GM18520 (cell line): ENCODE measurements at regions not wholly inside any gene's neighbourhood (a gene's known extent, or its start where the extent isn't known, plus 50 kb on each side); places are given as distances from the start of the nearest gene placed in this dataset.
A peak's percentile ranks its signal among the peaks of the same experiment; 100 is the strongest.
"Not testable (repeated sequence)": the region's sequence is repeated elsewhere in the genome, so short reads cannot be mapped to it uniquely, and the experiment has no call there.

Source experiments
- ATAC-seq: cut with Tn5 transposase; IDR thresholded peaks from one replicate; pipeline ENCODE4 v1.9.1; 2021; ENCODE audit not compliant: unreplicated experiment

GRCh38 chr12:69027411-69027881 is 94.5 kb upstream of the CPM start:
- no peak for ATAC-seq

- no peak for ATAC-seq
Measured at GRCh38 chr12:69028941-69029729, 96.2 kb upstream of the CPM start.

GRCh38 chr12:69030321-69030720 is 97.3 kb upstream of the CPM start:
- ATAC-seq: no peak

DNA sequence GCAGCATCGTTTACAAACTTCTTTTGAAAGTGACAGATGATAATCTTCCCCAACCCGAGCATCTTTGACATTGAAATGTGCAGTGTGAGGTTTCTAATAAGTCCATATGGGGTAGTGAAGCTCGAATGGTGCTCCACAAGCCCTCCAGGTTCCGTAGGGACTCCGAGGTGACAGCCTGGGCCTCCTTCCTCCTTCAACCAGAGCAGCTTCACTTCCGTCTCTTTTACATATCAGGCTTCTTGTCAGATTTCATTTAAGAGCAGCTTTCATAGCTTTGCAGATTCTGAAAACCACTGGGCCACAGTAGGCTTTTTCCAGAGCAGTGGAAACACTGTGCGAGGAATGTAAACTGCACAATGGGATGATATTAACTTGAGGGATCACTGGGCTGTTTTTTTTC is 103.6 kb upstream of the CPM start:
- ATAC-seq: no peak

- ATAC-seq: no peak
Measured at GRCh38 chr12:69036999-69037398, 104.0 kb upstream of the CPM start.

DNA sequence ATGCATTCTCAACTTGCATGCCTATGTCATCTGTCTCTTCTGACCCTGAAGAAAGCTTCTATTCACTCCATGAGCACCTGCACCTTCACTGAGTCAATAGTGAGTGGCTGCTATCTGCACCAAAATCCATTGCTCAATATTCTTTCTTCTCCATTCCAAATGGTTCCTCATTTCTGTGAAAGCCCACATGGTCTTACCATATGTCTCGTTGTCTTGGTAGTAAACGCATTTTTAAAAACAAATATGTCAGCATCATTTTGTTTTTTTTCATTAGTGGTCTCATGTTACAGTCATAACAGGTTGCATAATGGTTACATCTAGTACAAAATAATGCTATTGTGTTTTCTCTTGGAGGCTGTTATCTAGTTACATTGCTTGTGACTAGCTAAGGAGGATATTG is 106.9 kb upstream of the CPM start:
- ATAC-seq: no peak

DNA sequence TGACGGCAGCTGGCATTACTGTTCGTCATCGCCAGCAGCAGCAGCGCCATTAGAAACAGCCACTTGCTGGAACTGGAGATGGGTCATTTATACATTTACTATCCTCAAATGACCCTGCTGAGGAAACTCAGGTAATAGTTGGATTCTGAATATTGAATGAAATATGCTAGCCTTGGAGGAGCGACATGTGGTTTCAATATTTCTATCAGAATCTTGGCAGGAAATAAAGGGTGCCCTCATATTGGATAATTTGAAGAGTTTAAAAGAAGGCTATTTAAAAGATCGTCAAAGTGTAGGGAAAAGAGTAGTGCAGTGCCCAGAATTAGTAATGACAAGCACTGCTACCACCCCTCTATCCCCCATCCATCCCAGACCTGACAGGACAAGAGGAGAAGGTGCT is 109.6 kb upstream of the CPM start:
- ATAC-seq: no peak

DNA sequence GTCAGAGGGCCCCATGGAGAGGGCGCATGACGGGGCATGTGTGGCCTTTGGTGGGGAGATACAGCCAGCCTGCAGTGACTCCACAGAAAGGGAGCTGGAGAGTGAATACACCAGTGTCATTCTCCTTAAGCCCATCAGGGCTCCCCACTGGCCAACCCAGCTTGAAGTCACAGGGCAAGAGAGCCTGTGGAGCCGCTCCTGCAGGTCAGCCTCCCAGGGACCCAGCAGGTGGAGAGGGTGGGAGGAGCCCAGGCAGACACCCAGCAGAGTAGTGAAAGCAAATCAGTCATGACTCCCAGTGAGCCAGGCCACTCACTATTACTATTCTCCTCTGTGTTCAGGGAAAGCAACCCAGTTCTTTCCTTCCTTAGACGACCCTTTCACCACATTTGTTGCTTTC is 110.0 kb upstream of the CPM start:
- no peak for ATAC-seq

DNA sequence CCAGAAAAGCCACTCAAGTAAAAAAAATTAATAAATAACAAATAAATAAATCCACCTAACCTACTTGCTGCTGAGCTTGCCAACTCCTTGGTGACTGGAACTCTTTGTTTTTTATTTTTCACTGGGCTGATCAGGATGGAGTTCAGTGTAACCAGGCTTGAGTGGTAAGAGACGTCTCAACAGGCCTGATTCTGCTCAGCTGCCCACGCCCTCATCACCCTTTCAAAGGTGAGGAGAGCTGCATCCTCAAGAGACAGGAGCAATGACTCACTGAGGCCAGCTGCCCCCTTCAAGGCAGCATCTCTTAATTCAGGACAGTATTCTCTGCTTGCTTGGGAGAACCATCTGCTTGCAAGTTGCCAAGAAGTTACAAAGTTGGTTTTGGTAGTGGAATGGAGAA is 111.9 kb upstream of the CPM start:
- no peak for ATAC-seq

- no peak for ATAC-seq
Measured at GRCh38 chr12:69045430-69045829, 112.5 kb upstream of the CPM start.

GRCh38 chr12:69046363-69046762 is 113.4 kb upstream of the CPM start:
- ATAC-seq: no peak

- no peak for ATAC-seq
Measured at GRCh38 chr12:69046920-69047319, 113.9 kb upstream of the CPM start.

- ATAC-seq: no peak
Measured at GRCh38 chr12:69047990-69048389, 115.0 kb upstream of the CPM start.

DNA sequence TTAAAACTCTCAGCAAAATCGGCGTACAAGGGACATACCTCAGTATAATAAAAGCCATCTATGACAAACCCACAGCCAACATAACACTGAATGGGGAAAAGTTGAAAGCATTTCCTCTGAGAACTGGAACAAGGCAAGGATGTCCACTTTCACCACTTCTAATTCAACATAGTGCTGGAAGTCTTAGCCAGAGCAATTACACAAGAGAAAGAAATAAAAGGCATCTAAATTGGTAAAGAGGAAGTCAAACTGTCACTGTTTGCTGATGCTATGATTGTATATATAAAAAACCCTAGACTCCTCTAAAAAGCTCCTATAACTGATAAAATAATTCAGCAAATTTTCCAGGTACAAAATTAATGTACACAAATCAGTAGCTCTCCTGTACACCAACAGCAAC is 116.9 kb upstream of the CPM start:
- not testable (repeated sequence) for ATAC-seq

DNA sequence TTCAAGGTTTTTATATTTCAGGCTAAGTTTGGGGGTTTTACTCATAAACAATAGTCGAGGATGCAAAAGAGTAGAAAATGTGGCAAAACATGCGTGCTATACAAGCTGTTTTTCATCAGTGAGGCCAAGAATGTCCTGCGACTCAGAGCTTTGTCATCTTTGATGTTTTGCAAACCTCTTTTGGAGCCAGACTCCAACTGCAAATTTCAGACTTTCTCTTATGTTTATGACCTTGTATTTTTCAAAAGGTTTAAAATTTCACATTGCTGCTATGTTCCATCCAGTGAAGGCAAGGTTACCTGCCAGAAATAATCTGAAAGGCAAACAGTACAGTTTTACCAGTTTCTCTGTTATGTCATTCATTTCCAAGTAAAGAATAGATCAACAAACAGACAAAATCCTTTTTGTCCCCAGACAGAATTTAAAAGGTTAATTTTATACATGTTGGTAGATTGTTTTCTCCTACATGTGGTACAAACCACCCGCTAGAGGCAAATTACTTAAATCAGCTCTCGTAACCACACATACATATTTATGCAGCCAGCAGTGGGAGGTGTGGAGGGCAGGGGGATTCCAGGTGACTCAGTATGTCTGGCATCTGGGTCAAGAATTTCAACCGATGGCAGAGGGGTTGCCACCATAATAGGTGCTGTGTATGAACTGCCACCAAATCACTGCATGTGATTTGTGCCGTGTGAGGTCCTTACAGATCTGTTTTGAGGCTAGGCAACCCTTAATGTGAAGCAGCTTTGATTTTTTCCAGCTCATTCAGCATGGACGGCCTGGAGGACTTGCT is 119.8 kb upstream of the CPM start:
- peak; percentile 89 for ATAC-seq

- ATAC-seq: no peak
Measured at GRCh38 chr12:69054343-69055056, 121.5 kb upstream of the CPM start.

- no peak for ATAC-seq
Measured at GRCh38 chr12:69055280-69055679, 122.3 kb upstream of the CPM start.

GRCh38 chr12:69055706-69056105 is 122.7 kb upstream of the CPM start:
- no peak for ATAC-seq

DNA sequence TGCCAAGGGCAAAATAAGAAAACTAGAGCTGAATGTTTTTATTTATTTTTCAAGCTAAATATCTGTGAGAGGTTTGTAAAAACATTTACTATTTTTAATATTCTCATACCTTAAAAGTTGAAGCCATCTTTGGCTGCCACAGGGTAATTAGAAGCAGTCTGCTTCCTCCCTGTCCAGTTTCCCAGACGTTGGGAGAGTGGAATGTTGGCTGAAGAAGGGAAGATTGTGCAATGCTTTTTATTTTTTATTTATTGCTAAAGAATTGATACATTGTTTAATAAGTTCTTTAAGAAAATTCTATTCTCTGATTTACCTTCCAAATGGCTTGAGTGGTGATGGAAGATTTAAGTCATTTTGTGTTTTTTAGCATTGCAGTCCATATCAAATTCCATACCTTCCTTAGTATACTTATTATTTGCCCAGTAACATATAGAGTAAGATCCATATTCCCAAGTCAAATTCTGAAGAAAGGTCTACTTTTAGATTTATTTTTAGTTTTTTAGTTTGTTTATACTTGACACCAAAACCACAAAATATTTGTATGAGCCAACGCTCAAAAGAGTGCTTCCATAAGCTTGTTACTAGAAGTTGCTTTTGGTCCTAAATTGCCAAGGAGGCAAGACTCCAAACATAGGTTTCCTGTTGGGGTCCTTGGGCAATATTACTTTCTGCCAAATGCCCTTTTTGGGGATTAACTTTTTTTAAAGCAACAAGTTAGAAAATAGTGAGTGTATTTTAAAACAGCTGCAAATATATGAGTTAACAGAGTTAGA is 124.0 kb upstream of the CPM start:
- no peak for ATAC-seq

GRCh38 chr12:69057742-69058141 is 124.8 kb upstream of the CPM start:
- ATAC-seq: no peak
